Thoracic aorta (tissue), 2 donors: ENCODE measurements at regions not wholly inside any gene's neighbourhood (a gene's known extent, or its start where the extent isn't known, plus 50 kb on each side); places are given as distances from the start of the nearest gene placed in this dataset.

ENCODE experiments used
- ATAC-seq: fragments of 150-250 bp; one replicate; pipeline ENCODE4 v1.8.0; 2017; ENCODE audit warnings: low read depth; ENCODE audit not compliant: insufficient number of reproducible peaks, low FRiP score
- DNase-seq: peaks from one replicate; pipeline ENCODE4 v3.0.0-alpha.2; 2020; ENCODE audit warnings: low spot score
- H3K27ac ChIP-seq, 2 donors: fragments of 200-600 bp; sonication (generic); 1 replicate in 1 of 2; 2 replicates in 1 of 2; pipeline ENCODE4 v1.5.1; 2016; ENCODE audit warnings: mild to moderate bottlenecking in 2 of 2, moderate library complexity in 2 of 2
- H3K27me3 ChIP-seq: fragments of 200-600 bp; sonication (generic); replicated peaks from 2 replicates; pipeline ENCODE4 v1.6.0; 2016; ENCODE audit warnings: mild to moderate bottlenecking; ENCODE audit not compliant: insufficient read depth
- H3K36me3 ChIP-seq: fragments of 200-600 bp; sonication (generic); one replicate; pipeline ENCODE4 v1.5.1; 2016
- H3K4me1 ChIP-seq, 2 donors: fragments of 200-600 bp; sonication (generic); 1 replicate in 1 of 2; 2 replicates in 1 of 2; pipeline versions ENCODE4 v1.5.1 to v1.6.0; 2016; ENCODE audit warnings: low read depth in 2 of 2, mild to moderate bottlenecking in 1 of 2; ENCODE audit not compliant: control insufficient read depth in 1 of 2
- H3K4me3 ChIP-seq: fragments of 200-600 bp; sonication (generic); 2 replicates; pipeline ENCODE4 v1.5.1; 2016; ENCODE audit warnings: mild to moderate bottlenecking
- H3K9me3 ChIP-seq: fragments of 200-600 bp; sonication (generic); 2 replicates; pipeline ENCODE4 v1.5.1; 2016
- TF ChIP-seq, protein P1 (sequence below): fragments of 200-600 bp; sonication (generic); IDR thresholded peaks from one replicate; pipeline ENCODE4 v1.5.1; 2019; ENCODE audit warnings: antibody characterized with exemption

DNA sequence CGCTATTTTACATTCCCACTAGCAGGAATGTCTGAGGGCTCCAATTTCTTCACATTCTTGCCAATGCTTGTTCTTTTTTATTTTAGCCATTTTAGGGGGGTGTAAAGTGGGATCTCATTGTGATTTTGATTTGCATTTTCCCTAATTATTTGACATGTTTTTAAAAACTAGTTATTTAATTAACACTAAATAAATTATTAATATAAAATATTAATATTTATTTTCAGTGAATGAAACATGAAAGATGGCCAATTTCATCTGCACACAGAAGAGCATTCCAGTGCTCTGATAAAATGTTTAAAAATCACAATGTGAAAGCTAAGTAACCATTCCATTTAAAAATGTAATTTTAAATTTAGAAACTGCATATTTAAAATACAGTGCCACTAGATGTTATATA, 322.2 kb upstream of the ZNF521 start:
- H3K4me1 ChIP-seq, result no peaks in the 10 kb centered on the region
- ATAC-seq, result no peak
- TF ChIP-seq, protein P1, sequence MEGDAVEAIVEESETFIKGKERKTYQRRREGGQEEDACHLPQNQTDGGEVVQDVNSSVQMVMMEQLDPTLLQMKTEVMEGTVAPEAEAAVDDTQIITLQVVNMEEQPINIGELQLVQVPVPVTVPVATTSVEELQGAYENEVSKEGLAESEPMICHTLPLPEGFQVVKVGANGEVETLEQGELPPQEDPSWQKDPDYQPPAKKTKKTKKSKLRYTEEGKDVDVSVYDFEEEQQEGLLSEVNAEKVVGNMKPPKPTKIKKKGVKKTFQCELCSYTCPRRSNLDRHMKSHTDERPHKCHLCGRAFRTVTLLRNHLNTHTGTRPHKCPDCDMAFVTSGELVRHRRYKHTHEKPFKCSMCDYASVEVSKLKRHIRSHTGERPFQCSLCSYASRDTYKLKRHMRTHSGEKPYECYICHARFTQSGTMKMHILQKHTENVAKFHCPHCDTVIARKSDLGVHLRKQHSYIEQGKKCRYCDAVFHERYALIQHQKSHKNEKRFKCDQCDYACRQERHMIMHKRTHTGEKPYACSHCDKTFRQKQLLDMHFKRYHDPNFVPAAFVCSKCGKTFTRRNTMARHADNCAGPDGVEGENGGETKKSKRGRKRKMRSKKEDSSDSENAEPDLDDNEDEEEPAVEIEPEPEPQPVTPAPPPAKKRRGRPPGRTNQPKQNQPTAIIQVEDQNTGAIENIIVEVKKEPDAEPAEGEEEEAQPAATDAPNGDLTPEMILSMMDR, result no peak
- no peak overlapping the region for H3K27ac ChIP-seq
- H3K27me3 ChIP-seq, result no peaks in the 10 kb centered on the region
- no peaks in the 10 kb centered on the region for H3K36me3 ChIP-seq
- no peak for DNase-seq
- no peak overlapping the region for H3K4me3 ChIP-seq
- H3K9me3 ChIP-seq, result no peaks in the 10 kb centered on the region

DNA sequence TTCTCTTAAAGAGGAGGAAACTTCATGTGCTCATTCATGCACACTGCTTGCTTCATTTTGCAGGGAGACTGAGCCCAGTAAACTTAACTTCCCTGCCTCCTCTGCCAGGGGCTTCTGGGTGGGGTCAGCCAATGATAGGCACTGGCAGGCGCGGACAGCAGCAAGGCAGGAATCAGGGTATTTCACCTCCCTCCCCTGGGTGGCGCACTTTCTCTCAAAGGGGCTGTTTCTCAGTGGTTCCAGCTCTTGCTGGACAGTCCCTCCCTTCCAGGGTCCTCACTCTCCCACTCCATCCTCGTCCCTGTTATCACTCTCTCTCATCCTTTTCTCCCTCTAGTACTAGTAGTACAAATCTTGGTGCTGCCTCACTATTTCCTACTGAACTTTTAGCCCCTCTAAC, 320.5 kb upstream of the ZNF521 start:
- TF ChIP-seq, protein P1, result no peak
- Histone ChIP-seq H3K36me3 (no peaks in the 10 kb centered on the region), H3K4me3 (no peak overlapping the region), H3K4me1 (no peaks in the 10 kb centered on the region), H3K27me3 (no peaks in the 10 kb centered on the region), H3K9me3 (no peaks in the 10 kb centered on the region), H3K27ac (no peak overlapping the region)
- ATAC-seq, result no peak
- DNase-seq, result no peak

DNA sequence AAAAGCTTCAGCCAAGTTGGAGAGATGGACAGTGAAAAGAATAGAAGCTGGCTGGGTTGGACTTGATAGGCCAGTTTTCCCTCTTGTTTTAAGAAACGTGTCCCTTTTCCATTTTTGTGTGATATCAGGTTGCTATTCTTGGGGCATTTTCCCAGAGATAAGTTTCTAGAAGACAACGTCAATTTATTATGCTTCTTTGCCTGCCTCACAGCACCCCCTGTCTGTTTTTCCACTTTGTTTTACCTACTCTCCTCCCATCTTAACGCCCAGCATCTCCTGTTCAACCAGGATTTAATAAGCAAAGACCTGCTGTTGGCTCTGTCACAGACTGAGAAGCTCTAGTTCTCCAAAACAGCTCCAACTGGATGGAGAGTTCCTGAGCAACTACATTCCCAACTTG, 317.8 kb upstream of the ZNF521 start:
- TF ChIP-seq, protein P1, result no peak
- no peak for DNase-seq
- ATAC-seq, result no peak
- no peaks in the 10 kb centered on the region for H3K4me1 ChIP-seq
- no peaks in the 10 kb centered on the region for H3K27me3 ChIP-seq
- no peak overlapping the region for H3K4me3 ChIP-seq
- no peaks in the 10 kb centered on the region for H3K9me3 ChIP-seq
- H3K27ac ChIP-seq, result no peak overlapping the region
- no peaks in the 10 kb centered on the region for H3K36me3 ChIP-seq

DNA sequence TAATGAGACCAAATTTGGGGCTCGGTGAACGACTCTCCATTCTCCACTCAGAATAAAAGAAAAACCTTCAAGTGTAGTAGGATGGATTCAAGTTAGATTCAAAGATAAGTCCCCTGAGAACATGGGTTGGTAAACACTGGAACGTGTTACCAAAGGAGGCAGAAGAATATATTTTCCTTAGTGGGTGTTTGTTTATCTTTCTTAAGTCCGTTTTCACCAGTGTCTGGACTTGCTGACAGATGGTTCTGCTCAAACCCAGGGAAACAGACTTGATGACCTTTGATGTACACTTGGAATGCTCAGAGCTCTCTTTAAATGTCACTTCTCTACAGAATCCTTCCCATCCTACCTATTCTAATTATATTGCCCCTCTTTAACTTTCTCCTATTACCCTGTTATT, 310.3 kb upstream of the ZNF521 start:
- Histone ChIP-seq H3K9me3 (no peaks in the 10 kb centered on the region), H3K4me3 (no peak overlapping the region), H3K36me3 (no peaks in the 10 kb centered on the region), H3K27me3 (no peaks in the 10 kb centered on the region), H3K4me1 (no peaks in the 10 kb centered on the region), H3K27ac (no peak overlapping the region)
- TF ChIP-seq, protein P1, result no peak
- DNase-seq (no peak), ATAC-seq (no peak)

DNA sequence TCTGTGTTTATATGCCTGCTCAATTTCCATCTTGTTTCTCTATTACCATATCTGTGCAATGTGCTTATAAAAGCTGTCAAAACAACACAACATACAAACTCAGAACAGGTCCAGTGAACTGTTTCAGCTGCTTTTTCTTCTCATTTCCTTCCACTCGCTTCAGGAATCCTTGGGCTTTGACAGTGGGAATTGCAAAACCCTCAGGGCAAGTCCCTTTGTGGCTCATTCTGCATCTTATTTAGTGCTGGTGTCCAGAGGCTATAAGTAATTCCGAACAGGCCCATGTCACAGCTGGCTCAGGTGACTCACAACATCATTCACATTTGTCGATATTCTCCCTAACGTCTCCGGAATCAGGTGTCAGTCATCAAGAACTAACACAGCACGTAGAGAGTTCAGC, 309.9 kb upstream of the ZNF521 start:
- no peaks in the 10 kb centered on the region for H3K27me3 ChIP-seq
- no peak for DNase-seq
- no peak overlapping the region for H3K4me3 ChIP-seq
- no peak for ATAC-seq
- H3K36me3 ChIP-seq, result no peaks in the 10 kb centered on the region
- TF ChIP-seq, protein P1, result no peak
- H3K27ac ChIP-seq, result no peak overlapping the region
- H3K4me1 ChIP-seq, result no peaks in the 10 kb centered on the region
- no peaks in the 10 kb centered on the region for H3K9me3 ChIP-seq
